ENCODE measurements at regions not wholly inside any gene's neighbourhood (a gene's known extent, or its start where the extent isn't known, plus 50 kb on each side); places are given as distances from the start of the nearest gene placed in this dataset.
A peak's percentile ranks its signal among the peaks of the same experiment; 100 is the strongest.

DNA sequence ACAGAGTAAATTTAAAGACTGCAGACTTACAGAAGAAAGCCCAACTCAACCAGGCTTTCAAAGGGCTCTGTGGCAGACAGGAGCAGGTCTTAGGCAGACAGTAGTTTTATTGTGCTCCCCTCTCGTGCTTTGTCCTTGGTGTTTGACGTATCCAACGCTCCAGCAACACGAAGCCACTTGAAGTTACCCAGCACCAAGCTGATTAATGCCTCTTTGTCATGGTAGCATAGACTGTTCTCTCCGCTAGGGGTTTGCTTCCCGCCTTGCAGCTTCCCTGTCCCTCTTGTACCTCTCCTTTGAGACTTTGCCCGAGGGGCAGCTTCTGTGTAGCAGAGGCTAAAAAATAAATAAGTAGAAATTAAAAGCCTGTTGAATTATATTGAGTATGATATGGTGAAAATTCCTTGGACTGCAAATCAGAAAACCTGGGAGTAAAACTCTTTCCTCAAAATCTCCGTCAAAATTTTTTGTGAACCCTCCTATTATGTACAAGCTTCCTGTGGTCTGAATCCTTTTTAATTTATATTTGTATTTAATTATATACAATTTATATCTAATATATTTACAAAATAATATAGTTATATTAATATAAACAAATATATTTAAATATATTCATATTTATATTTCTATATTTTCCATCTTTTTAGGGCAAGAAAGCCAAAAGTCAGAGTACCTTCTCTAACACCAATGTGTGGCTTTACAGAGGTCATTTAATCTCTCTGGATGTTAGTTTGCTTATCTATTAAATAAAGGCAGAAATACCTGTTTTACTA, 405.4 kb downstream of the DMAC1 start:
- peak overlapping the region; percentile 87 for H3K27ac Mint-ChIP-seq (ENCODE audit: unreplicated experiment)
- no peaks in the 10 kb centered on the region for H3K27me3 Mint-ChIP-seq (ENCODE audit: low read depth)
- DNase-seq (ENCODE audit: low read depth, low spot score): peak; percentile 31
- H3K4me3 Mint-ChIP-seq: peak overlapping the region; percentile 16
- TF ChIP-seq, protein P1, sequence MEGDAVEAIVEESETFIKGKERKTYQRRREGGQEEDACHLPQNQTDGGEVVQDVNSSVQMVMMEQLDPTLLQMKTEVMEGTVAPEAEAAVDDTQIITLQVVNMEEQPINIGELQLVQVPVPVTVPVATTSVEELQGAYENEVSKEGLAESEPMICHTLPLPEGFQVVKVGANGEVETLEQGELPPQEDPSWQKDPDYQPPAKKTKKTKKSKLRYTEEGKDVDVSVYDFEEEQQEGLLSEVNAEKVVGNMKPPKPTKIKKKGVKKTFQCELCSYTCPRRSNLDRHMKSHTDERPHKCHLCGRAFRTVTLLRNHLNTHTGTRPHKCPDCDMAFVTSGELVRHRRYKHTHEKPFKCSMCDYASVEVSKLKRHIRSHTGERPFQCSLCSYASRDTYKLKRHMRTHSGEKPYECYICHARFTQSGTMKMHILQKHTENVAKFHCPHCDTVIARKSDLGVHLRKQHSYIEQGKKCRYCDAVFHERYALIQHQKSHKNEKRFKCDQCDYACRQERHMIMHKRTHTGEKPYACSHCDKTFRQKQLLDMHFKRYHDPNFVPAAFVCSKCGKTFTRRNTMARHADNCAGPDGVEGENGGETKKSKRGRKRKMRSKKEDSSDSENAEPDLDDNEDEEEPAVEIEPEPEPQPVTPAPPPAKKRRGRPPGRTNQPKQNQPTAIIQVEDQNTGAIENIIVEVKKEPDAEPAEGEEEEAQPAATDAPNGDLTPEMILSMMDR (conservative IDR thresholded peaks at IDR 0.05): peak; percentile 56
- H3K36me3 Mint-ChIP-seq (ENCODE audit: low read depth): no peaks in the 10 kb centered on the region
- H3K9me3 Mint-ChIP-seq: peaks cover 4% of the 10 kb centered on the region
- peaks cover 19% of the 10 kb centered on the region for H3K4me1 Mint-ChIP-seq

DNA sequence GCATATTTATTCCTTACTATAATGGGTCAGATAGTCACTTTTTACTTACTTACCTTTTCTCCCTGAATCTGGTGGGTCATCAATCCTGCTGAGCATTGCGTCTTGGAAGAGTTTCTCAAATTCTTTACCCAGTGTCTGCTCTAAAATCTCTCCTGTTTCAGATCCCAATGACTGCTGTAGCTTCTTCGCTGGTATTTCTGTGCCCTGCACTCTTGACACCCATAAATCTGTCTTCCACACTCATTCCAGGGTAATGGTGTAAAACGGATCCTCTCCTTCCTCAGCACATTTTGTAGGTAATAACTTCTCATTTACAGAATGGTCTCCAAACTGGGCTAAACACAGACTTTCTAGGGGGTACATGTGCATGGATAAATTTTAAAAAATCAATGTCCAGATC, 407.4 kb downstream of the DMAC1 start:
- Mint-ChIP-seq H3K27me3 (ENCODE audit: low read depth) (no peaks in the 10 kb centered on the region), H3K4me1 (peaks cover 12% of the 10 kb centered on the region), H3K4me3 (no peak overlapping the region), H3K27ac (ENCODE audit: unreplicated experiment) (no peak overlapping the region), H3K36me3 (ENCODE audit: low read depth) (no peaks in the 10 kb centered on the region), H3K9me3 (peaks cover 4% of the 10 kb centered on the region)
- DNase-seq (ENCODE audit: low read depth, low spot score): no peak
- TF ChIP-seq, protein P1 (conservative IDR thresholded peaks at IDR 0.05): no peak

DNA sequence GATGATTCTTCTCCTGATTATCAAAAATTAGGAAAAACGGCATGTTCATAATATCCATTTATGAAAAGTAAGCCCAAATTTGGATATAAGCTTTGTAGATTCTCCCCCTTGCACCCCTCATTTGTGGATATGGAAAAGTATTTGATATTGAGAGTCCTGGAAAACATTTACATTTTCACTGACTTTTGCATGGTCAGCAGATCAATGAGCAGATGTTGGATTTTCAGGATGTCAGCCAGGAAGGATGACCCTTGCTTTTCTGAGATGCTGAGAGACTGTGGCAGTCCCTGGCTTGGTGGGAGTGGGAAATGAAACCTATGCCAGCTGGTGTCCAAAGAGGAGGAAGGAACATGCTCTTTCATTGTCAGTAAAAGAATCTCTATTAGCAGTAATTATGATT, 410.8 kb downstream of the DMAC1 start:
- no peaks in the 10 kb centered on the region for H3K27me3 Mint-ChIP-seq (ENCODE audit: low read depth)
- DNase-seq (ENCODE audit: low read depth, low spot score): no peak
- TF ChIP-seq, protein P1 (conservative IDR thresholded peaks at IDR 0.05): no peak
- H3K27ac Mint-ChIP-seq (ENCODE audit: unreplicated experiment): no peak overlapping the region
- no peak overlapping the region for H3K4me3 Mint-ChIP-seq
- no peaks in the 10 kb centered on the region for H3K36me3 Mint-ChIP-seq (ENCODE audit: low read depth)
- peaks cover under 1% of the 10 kb centered on the region for H3K9me3 Mint-ChIP-seq
- peaks cover 7% of the 10 kb centered on the region for H3K4me1 Mint-ChIP-seq

DNA sequence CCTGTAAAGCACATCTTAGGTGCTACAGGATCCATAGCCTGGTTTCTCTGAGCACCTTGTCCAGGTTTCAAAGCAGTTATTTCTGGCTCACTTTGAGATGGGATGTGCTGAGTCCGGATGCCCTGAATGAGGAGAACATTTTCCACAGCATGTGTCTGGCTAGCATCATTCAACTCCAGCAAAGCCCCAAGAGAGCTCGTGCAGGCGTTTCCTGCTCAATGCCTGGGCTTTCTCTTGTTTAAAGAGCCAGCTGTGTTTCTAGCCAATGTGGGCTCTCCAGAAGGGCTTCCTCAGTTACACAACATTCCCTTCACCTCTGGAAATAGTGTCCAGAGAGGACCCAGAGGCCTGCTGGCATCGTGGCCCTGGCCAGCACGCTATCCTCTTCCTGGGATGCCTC, 411.7 kb downstream of the DMAC1 start:
- DNase-seq (ENCODE audit: low read depth, low spot score): no peak
- Mint-ChIP-seq H3K4me3 (no peak overlapping the region), H3K27ac (ENCODE audit: unreplicated experiment) (no peak overlapping the region), H3K4me1 (peaks cover 1% of the 10 kb centered on the region), H3K36me3 (ENCODE audit: low read depth) (no peaks in the 10 kb centered on the region), H3K9me3 (no peaks in the 10 kb centered on the region), H3K27me3 (ENCODE audit: low read depth) (no peaks in the 10 kb centered on the region)
- TF ChIP-seq, protein P1 (conservative IDR thresholded peaks at IDR 0.05): no peak

DNA sequence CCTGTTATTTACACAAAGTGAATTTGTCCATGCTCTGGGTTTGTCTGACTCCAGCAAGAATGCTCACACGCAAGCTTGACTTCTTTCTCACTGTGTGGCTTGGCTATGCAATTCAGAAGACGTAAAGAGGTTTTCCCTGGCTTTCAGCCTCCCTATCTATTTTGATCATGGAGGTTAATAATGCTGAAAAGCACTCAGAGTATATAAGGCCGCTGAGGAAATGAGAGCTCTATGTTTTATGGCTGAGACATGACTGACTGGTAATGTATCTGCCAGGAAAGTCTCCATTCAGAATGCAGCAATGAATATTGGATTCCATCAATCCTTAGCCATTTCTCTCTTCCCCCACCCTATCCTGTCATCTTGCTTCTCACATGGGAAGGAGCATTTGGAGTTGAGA, 417.3 kb downstream of the DMAC1 start:
- H3K9me3 Mint-ChIP-seq: peaks cover 2% of the 10 kb centered on the region
- TF ChIP-seq, protein P1 (conservative IDR thresholded peaks at IDR 0.05): no peak
- H3K36me3 Mint-ChIP-seq (ENCODE audit: low read depth): no peaks in the 10 kb centered on the region
- H3K27me3 Mint-ChIP-seq (ENCODE audit: low read depth): no peaks in the 10 kb centered on the region
- no peak overlapping the region for H3K27ac Mint-ChIP-seq (ENCODE audit: unreplicated experiment)
- no peak for DNase-seq (ENCODE audit: low read depth, low spot score)
- H3K4me1 Mint-ChIP-seq: no peaks in the 10 kb centered on the region
- no peak overlapping the region for H3K4me3 Mint-ChIP-seq
